GM06990 (cell line): ENCODE measurements at regions not wholly inside any gene's neighbourhood (a gene's known extent, or its start where the extent isn't known, plus 50 kb on each side); places are given as distances from the start of the nearest gene placed in this dataset.

Experiments
- DNase-seq: peaks from one replicate; pipeline ENCODE4 v3.0.0-alpha.2; 2011; ENCODE audit not compliant: insufficient read length; ENCODE audit errors: extremely low read depth
- H3K27me3 ChIP-seq: replicated peaks from 2 replicates; pipeline ENCODE4 v1.6.0; 2011; ENCODE audit warnings: low read length; ENCODE audit not compliant: control insufficient read depth, insufficient read depth
- H3K36me3 ChIP-seq: 2 replicates; pipeline ENCODE4 v1.5.1; 2011; ENCODE audit warnings: low read length; ENCODE audit not compliant: control insufficient read depth, insufficient read depth
- H3K4me3 ChIP-seq: replicated peaks from 2 replicates; pipeline ENCODE4 v1.5.1; 2011; ENCODE audit warnings: low read depth, mild to moderate bottlenecking, control low read depth, low read length
- CTCF ChIP-seq: IDR thresholded peaks from 2 replicates; pipeline ENCODE4 v1.5.1; 2011; ENCODE audit warnings: low read length, control low read depth, mild to moderate bottlenecking, inconsistent platforms; ENCODE audit not compliant: insufficient read depth, poor library complexity, severe bottlenecking

GRCh38 chr20:39452583-39453340, 490.6 kb downstream of the DHX35 start:
- H3K4me3 ChIP-seq, result no peak overlapping the region
- no peak for TF ChIP-seq CTCF
- H3K27me3 ChIP-seq, result no peaks in the 10 kb centered on the region; the same call in 1 of the 2 replicates
- DNase-seq, result no peak
- no peaks in the 10 kb centered on the region for H3K36me3 ChIP-seq

GRCh38 chr20:39451386-39451785, 489.2 kb downstream of the DHX35 start:
- TF ChIP-seq CTCF, result no peak
- H3K4me3 ChIP-seq, result no peak overlapping the region
- no peaks in the 10 kb centered on the region for H3K36me3 ChIP-seq
- no peak for DNase-seq
- no peaks in the 10 kb centered on the region; the same call in 1 of the 2 replicates for H3K27me3 ChIP-seq

- no peak for TF ChIP-seq CTCF
- Histone ChIP-seq H3K4me3 (no peak overlapping the region), H3K27me3 (no peaks in the 10 kb centered on the region), H3K36me3 (no peaks in the 10 kb centered on the region)
- no peak for DNase-seq
Measured at GRCh38 chr20:39446397-39446796, 484.3 kb downstream of the DHX35 start.

- Histone ChIP-seq H3K4me3 (no peak overlapping the region), H3K27me3 (no peaks in the 10 kb centered on the region), H3K36me3 (no peaks in the 10 kb centered on the region)
- no peak for TF ChIP-seq CTCF
- DNase-seq, result no peak
Measured at GRCh38 chr20:39445095-39445494, 483.0 kb downstream of the DHX35 start.

GRCh38 chr20:39433466-39433865, 471.3 kb downstream of the DHX35 start:
- no peak for DNase-seq
- H3K36me3 ChIP-seq, result no peaks in the 10 kb centered on the region
- TF ChIP-seq CTCF, result no peak
- no peaks in the 10 kb centered on the region for H3K27me3 ChIP-seq
- no peak overlapping the region for H3K4me3 ChIP-seq
